Keratinocyte (primary cell): ENCODE measurements at regions not wholly inside any gene's neighbourhood (a gene's known extent, or its start where the extent isn't known, plus 50 kb on each side); places are given as distances from the start of the nearest gene placed in this dataset.

Experiments
- DNase-seq: peaks from one replicate; pipeline ENCODE4 v3.0.0-alpha.2; 2011; ENCODE audit warnings: low read depth, missing footprints, low spot score
- FAIRE-seq: peaks from 2 replicates; lab custom pipeline; 2011; peaks lifted over from hg19 to GRCh38; lab: Jason Lieb, UNC
- H2AFZ ChIP-seq: 2 replicates; pipeline ENCODE4 v1.6.0; 2012; ENCODE audit warnings: low read length, control low read depth, inconsistent platforms; ENCODE audit not compliant: control insufficient read depth
- H3K27ac ChIP-seq: 2 replicates; pipeline ENCODE4 v1.5.1; 2011; ENCODE audit warnings: low read length; ENCODE audit not compliant: control insufficient read depth, insufficient read depth
- H3K27me3 ChIP-seq: 3 replicates; pipeline ENCODE4 v1.6.0; 2011; ENCODE audit warnings: low read length; ENCODE audit not compliant: control insufficient read depth, insufficient read depth; ENCODE audit errors: extremely low read depth
- H3K36me3 ChIP-seq, 2 experiments: 2 replicates in 1 of 2; 3 replicates in 1 of 2; pipeline ENCODE4 v1.5.1; 2011; ENCODE audit warnings: low read length in 2 of 2, mild to moderate bottlenecking in 1 of 2; ENCODE audit not compliant: control insufficient read depth in 2 of 2, insufficient read depth in 2 of 2; ENCODE audit errors: extremely low read depth in 1 of 2
- H3K4me1 ChIP-seq: 3 replicates; pipeline ENCODE4 v1.5.1; 2011; ENCODE audit warnings: low read length; ENCODE audit not compliant: control insufficient read depth, insufficient read depth; ENCODE audit errors: extremely low read depth
- H3K4me2 ChIP-seq: 3 replicates; pipeline ENCODE4 v1.6.0; 2011; ENCODE audit warnings: low read depth, low read length; ENCODE audit not compliant: control insufficient read depth, insufficient read depth; ENCODE audit errors: extremely low read depth
- H3K4me3 ChIP-seq, 3 experiments: fragments of 200-600 bp in 1 of 3; sonication (generic) in 1 of 3; 2 replicates in 2 of 3; 3 replicates in 1 of 3; pipeline ENCODE4 v1.5.1; 2011 to 2016; ENCODE audit warnings: low read length in 3 of 3, mild to moderate bottlenecking in 3 of 3, control low read depth in 2 of 3, inconsistent platforms in 1 of 3, low read depth in 1 of 3, mixed read lengths in 1 of 3, mixed run types in 1 of 3, moderate library complexity in 1 of 3; ENCODE audit not compliant: control insufficient read depth in 2 of 3, insufficient read depth in 2 of 3; ENCODE audit errors: extremely low read depth in 1 of 3
- H3K79me2 ChIP-seq: 2 replicates; pipeline ENCODE4 v1.6.0; 2012; ENCODE audit warnings: low read length; ENCODE audit not compliant: control insufficient read depth, insufficient read depth
- H3K9ac ChIP-seq: 3 replicates; pipeline ENCODE4 v1.6.0; 2011; ENCODE audit warnings: low read length; ENCODE audit not compliant: control insufficient read depth, insufficient read depth; ENCODE audit errors: extremely low read depth
- H3K9me1 ChIP-seq: 3 replicates; pipeline ENCODE4 v1.6.0; 2011; ENCODE audit warnings: low read length; ENCODE audit not compliant: control insufficient read depth, insufficient read depth; ENCODE audit errors: extremely low read depth
- H3K9me3 ChIP-seq: 2 replicates; pipeline ENCODE4 v1.5.1; 2012; ENCODE audit warnings: low read depth, low read length; ENCODE audit not compliant: control insufficient read depth
- H4K20me1 ChIP-seq: 3 replicates; pipeline ENCODE4 v1.6.0; 2011; ENCODE audit warnings: low read length; ENCODE audit not compliant: control insufficient read depth, insufficient read depth; ENCODE audit errors: extremely low read depth
- CTCF ChIP-seq, 3 experiments: IDR thresholded peaks in 1 of 3; conservative IDR thresholded peaks in 1 of 3; optimal IDR thresholded peaks in 1 of 3; 2 replicates in 2 of 3; 3 replicates in 1 of 3; pipeline versions ENCODE3 to v1.5.1; 2011; ENCODE audit warnings: low read length in 3 of 3, mild to moderate bottlenecking in 3 of 3, moderate library complexity in 2 of 3, control low read depth in 1 of 3, inconsistent platforms in 1 of 3; ENCODE audit not compliant: insufficient read depth in 2 of 3; ENCODE audit errors: extremely low read depth in 1 of 3
- EZH2 ChIP-seq: IDR thresholded peaks from one replicate; pipeline ENCODE4 v1.6.1; 2012; ENCODE audit warnings: inconsistent platforms, mild to moderate bottlenecking, low read length, moderate library complexity
- dilution Hi-C: fragments of 300-500 bp; cut with MboI; formaldehyde crosslinking; loops from one replicate; pipeline ENCODE4 v1.7.0; 2020; ENCODE audit warnings: low sequenced_read_pairs; ENCODE audit not compliant: extremely low pct_ligation_motif_present

GRCh38 chr3:139264375-139264774 lies 79.4 kb upstream of the MRPS22 start:
- dilution Hi-C loops, result no loop called here
- Histone ChIP-seq H3K9me1 (no peaks in the 10 kb centered on the region), H3K27me3 (peaks cover 7% of the 10 kb centered on the region), H3K9ac (no peak overlapping the region), H4K20me1 (no peaks in the 10 kb centered on the region), H3K36me3 (no peaks in the 10 kb centered on the region), H2AFZ (no peak overlapping the region), H3K4me2 (no peak overlapping the region), H3K79me2 (no peaks in the 10 kb centered on the region), H3K9me3 (no peaks in the 10 kb centered on the region), H3K4me3 (no peak overlapping the region), H3K4me1 (no peaks in the 10 kb centered on the region), H3K27ac (no peak overlapping the region)
- no peak for DNase-seq
- no peak for TF ChIP-seq CTCF (optimal IDR thresholded peaks at IDR 0.05 in 1 of 3, IDR thresholded peaks at IDR 0.05 in 1 of 3, conservative IDR thresholded peaks at IDR 0.05 in 1 of 3; ENCODE audit: extremely low read depth in 1 of 3, insufficient read depth in 2 of 3, low read length in 3 of 3)
- TF ChIP-seq EZH2, result no peak
- no peak for FAIRE-seq

- Histone ChIP-seq H3K79me2 (no peaks in the 10 kb centered on the region), H3K4me3 (no peak overlapping the region), H3K9ac (no peak overlapping the region), H2AFZ (no peak overlapping the region), H4K20me1 (no peaks in the 10 kb centered on the region), H3K9me1 (no peaks in the 10 kb centered on the region), H3K9me3 (no peaks in the 10 kb centered on the region), H3K4me1 (no peaks in the 10 kb centered on the region), H3K27me3 (peaks cover 10% of the 10 kb centered on the region), H3K27ac (no peak overlapping the region), H3K4me2 (no peak overlapping the region), H3K36me3 (no peaks in the 10 kb centered on the region)
- dilution Hi-C loops, result no loop called here
- DNase-seq, result no peak
- FAIRE-seq, result no peak
- TF ChIP-seq CTCF (optimal IDR thresholded peaks at IDR 0.05 in 1 of 3, IDR thresholded peaks at IDR 0.05 in 1 of 3, conservative IDR thresholded peaks at IDR 0.05 in 1 of 3; ENCODE audit: extremely low read depth in 1 of 3, insufficient read depth in 2 of 3, low read length in 3 of 3) (no peak), EZH2 (no peak)
These were observed 78.4 kb upstream of the MRPS22 start for GRCh38 chr3:139265131-139266016.
